SK-N-MC (cell line): ENCODE measurements at regions not wholly inside any gene's neighbourhood (a gene's known extent, or its start where the extent isn't known, plus 50 kb on each side); places are given as distances from the start of the nearest gene placed in this dataset.

Experiments
- DNase-seq: peaks from one replicate; pipeline ENCODE4 v3.0.0-alpha.2; 2011; ENCODE audit warnings: low read depth, low spot score
- H3K27ac ChIP-seq: fragments of 200-600 bp; sonication (generic); 2 replicates; pipeline ENCODE4 v1.5.1; 2016; ENCODE audit warnings: mixed run types
- H3K36me3 ChIP-seq: fragments of 200-600 bp; sonication (generic); 2 replicates; pipeline ENCODE4 v1.6.1; 2017; ENCODE audit warnings: antibody characterized with exemption, low read length, mixed read lengths; ENCODE audit not compliant: insufficient read depth
- H3K4me3 ChIP-seq: fragments of 200-600 bp; sonication (generic); 2 replicates; pipeline ENCODE4 v1.5.1; 2016
- H3K9ac ChIP-seq: fragments of 200-600 bp; sonication (generic); 2 replicates; pipeline ENCODE4 v1.8.0; 2017; ENCODE audit warnings: mixed run types, mixed read lengths; ENCODE audit not compliant: insufficient read length
- H3K9me3 ChIP-seq: fragments of 200-600 bp; sonication (generic); 2 replicates; pipeline ENCODE4 v1.6.1; 2017; ENCODE audit warnings: low read depth, mild to moderate bottlenecking, antibody characterized with exemption, low read length, moderate library complexity, mixed read lengths
- EZH2 ChIP-seq: fragments of 200-600 bp; sonication (generic); IDR thresholded peaks from one replicate; pipeline ENCODE4 v1.6.1; 2017; ENCODE audit warnings: antibody characterized with exemption
- FOXP2 ChIP-seq: optimal IDR thresholded peaks from 2 replicates; pipeline ENCODE3; 2011; ENCODE audit warnings: mild to moderate bottlenecking, moderate library complexity; ENCODE audit not compliant: insufficient read depth; ENCODE audit errors: extremely low read length, control extremely low read depth
- POLR2AphosphoS5 ChIP-seq: IDR thresholded peaks from 2 replicates; pipeline ENCODE4 v1.6.1; 2012; ENCODE audit warnings: mild to moderate bottlenecking, low read depth, low read length, borderline replicate concordance

GRCh38 chr9:11973011-11973410 is 720.2 kb upstream of the TYRP1 start:
- no peaks in the 10 kb centered on the region for H3K9me3 ChIP-seq
- no peak for DNase-seq
- no peak overlapping the region for H3K27ac ChIP-seq
- TF ChIP-seq EZH2: no peak
- no peak for TF ChIP-seq FOXP2
- no peak for TF ChIP-seq POLR2AphosphoS5
- H3K9ac ChIP-seq: no peak overlapping the region
- no peak overlapping the region for H3K4me3 ChIP-seq
- H3K36me3 ChIP-seq: no peaks in the 10 kb centered on the region

- no peak overlapping the region for H3K9ac ChIP-seq
- no peak overlapping the region for H3K4me3 ChIP-seq
- H3K36me3 ChIP-seq: no peaks in the 10 kb centered on the region
- no peak overlapping the region for H3K27ac ChIP-seq
- H3K9me3 ChIP-seq: no peaks in the 10 kb centered on the region
- TF ChIP-seq POLR2AphosphoS5 (no peak), EZH2 (no peak), FOXP2 (no peak)
- no peak for DNase-seq
Observed at GRCh38 chr9:11973511-11973910, 719.7 kb upstream of the TYRP1 start.

- Histone ChIP-seq H3K9ac (no peak overlapping the region), H3K27ac (no peak overlapping the region), H3K9me3 (no peaks in the 10 kb centered on the region), H3K4me3 (no peak overlapping the region), H3K36me3 (no peaks in the 10 kb centered on the region)
- peak; percentile 34 for DNase-seq
- TF ChIP-seq EZH2: no peak
- TF ChIP-seq FOXP2: no peak
- TF ChIP-seq POLR2AphosphoS5: no peak; the same call in 1 of the 2 replicates
Observed at GRCh38 chr9:11992866-11993265, 700.3 kb upstream of the TYRP1 start.

GRCh38 chr9:12014488-12014887 is 678.7 kb upstream of the TYRP1 start:
- Histone ChIP-seq H3K9ac (no peak overlapping the region), H3K36me3 (no peaks in the 10 kb centered on the region), H3K9me3 (peaks cover 15% of the 10 kb centered on the region; the same call in 1 of the 2 replicates), H3K4me3 (no peak overlapping the region), H3K27ac (no peak overlapping the region)
- no peak for TF ChIP-seq EZH2
- TF ChIP-seq FOXP2: no peak
- no peak for TF ChIP-seq POLR2AphosphoS5
- DNase-seq: no peak

GRCh38 chr9:12054235-12054634 is 639.0 kb upstream of the TYRP1 start:
- no peaks in the 10 kb centered on the region for H3K36me3 ChIP-seq
- no peak for DNase-seq

GRCh38 chr9:12056874-12057273 is 636.3 kb upstream of the TYRP1 start:
- Histone ChIP-seq H3K9ac (no peak overlapping the region), H3K27ac (no peak overlapping the region), H3K36me3 (no peaks in the 10 kb centered on the region), H3K9me3 (no peaks in the 10 kb centered on the region), H3K4me3 (no peak overlapping the region)
- no peak for TF ChIP-seq EZH2
- TF ChIP-seq POLR2AphosphoS5: no peak
- TF ChIP-seq FOXP2: no peak
- no peak for DNase-seq

More at GRCh38 chr9:12054235-12054634, 639.0 kb upstream of the TYRP1 start:
- Histone ChIP-seq H3K9ac (no peak overlapping the region), H3K4me3 (no peak overlapping the region), H3K27ac (no peak overlapping the region), H3K9me3 (no peaks in the 10 kb centered on the region)
- no peak for TF ChIP-seq POLR2AphosphoS5
- no peak for TF ChIP-seq EZH2
- no peak for TF ChIP-seq FOXP2

GRCh38 chr9:12060067-12060466 is 633.1 kb upstream of the TYRP1 start:
- Histone ChIP-seq H3K9me3 (no peaks in the 10 kb centered on the region), H3K27ac (no peak overlapping the region), H3K4me3 (no peak overlapping the region), H3K36me3 (no peaks in the 10 kb centered on the region), H3K9ac (no peak overlapping the region)
- TF ChIP-seq EZH2 (no peak), FOXP2 (no peak)
- no peak for DNase-seq

- no peaks in the 10 kb centered on the region for H3K9me3 ChIP-seq
- DNase-seq: no peak
- no peaks in the 10 kb centered on the region for H3K36me3 ChIP-seq
- H3K9ac ChIP-seq: no peak overlapping the region
- TF ChIP-seq FOXP2 (no peak), EZH2 (no peak), POLR2AphosphoS5 (no peak)
- H3K4me3 ChIP-seq: no peak overlapping the region
- H3K27ac ChIP-seq: no peak overlapping the region
Observed at GRCh38 chr9:12060811-12061210, 632.4 kb upstream of the TYRP1 start.

GRCh38 chr9:12065050-12065449 is 628.1 kb upstream of the TYRP1 start:
- no peak for DNase-seq
- H3K9me3 ChIP-seq: no peaks in the 10 kb centered on the region
- no peak overlapping the region for H3K4me3 ChIP-seq
- TF ChIP-seq EZH2: no peak
- TF ChIP-seq FOXP2: no peak
- no peak for TF ChIP-seq POLR2AphosphoS5
- H3K27ac ChIP-seq: no peak overlapping the region
- H3K36me3 ChIP-seq: no peaks in the 10 kb centered on the region
- no peak overlapping the region for H3K9ac ChIP-seq
